GM21529 (cell line): ENCODE measurements at regions not wholly inside any gene's neighbourhood (a gene's known extent, or its start where the extent isn't known, plus 50 kb on each side); places are given as distances from the start of the nearest gene placed in this dataset.

Experiments used
- ATAC-seq: cut with Tn5 transposase; IDR thresholded peaks from one replicate; pipeline ENCODE4 v1.9.1; 2021; ENCODE audit not compliant: unreplicated experiment

GRCh38 chr3:19725000-19725399 lies 209.0 kb downstream of the EFHB start:
- ATAC-seq, result no peak

GRCh38 chr3:19717736-19718135 lies 216.3 kb downstream of the EFHB start:
- no peak for ATAC-seq

- peak; percentile 74 for ATAC-seq
Observed at GRCh38 chr3:19711160-19711782, 222.7 kb downstream of the EFHB start.

- no peak for ATAC-seq
Observed at GRCh38 chr3:19702416-19703078, 231.5 kb downstream of the EFHB start.

GRCh38 chr3:19688767-19689166 lies 245.2 kb downstream of the EFHB start:
- peak; percentile 76 for ATAC-seq

- no peak for ATAC-seq
Observed at GRCh38 chr3:19668163-19668562, 265.9 kb downstream of the EFHB start.

- ATAC-seq, result no peak
Observed at GRCh38 chr3:19662486-19662885, 271.5 kb downstream of the EFHB start.

GRCh38 chr3:19652336-19652735 lies 281.7 kb downstream of the EFHB start:
- no peak for ATAC-seq

- ATAC-seq, result peak; percentile 69
Observed at GRCh38 chr3:19645093-19645492, 288.9 kb downstream of the EFHB start.

GRCh38 chr3:19644405-19644804 lies 289.6 kb downstream of the EFHB start:
- ATAC-seq, result peak; percentile 59

- no peak for ATAC-seq
Observed at GRCh38 chr3:19641408-19641807, 292.6 kb downstream of the EFHB start.

- ATAC-seq, result no peak
Observed at GRCh38 chr3:19632099-19633074, 301.6 kb downstream of the EFHB start.

- peak; percentile 87 for ATAC-seq
Observed at GRCh38 chr3:19598870-19599269, 335.1 kb downstream of the EFHB start.

GRCh38 chr3:19596408-19596807 lies 337.6 kb downstream of the EFHB start:
- peak; percentile 54 for ATAC-seq

GRCh38 chr3:19595884-19596283 lies 338.1 kb downstream of the EFHB start:
- ATAC-seq, result no peak
